NCI-H187 (cell line): ENCODE measurements at regions not wholly inside any gene's neighbourhood (a gene's known extent, or its start where the extent isn't known, plus 50 kb on each side); places are given as distances from the start of the nearest gene placed in this dataset.

Experiments
- DNase-seq, 2 experiments: peaks; one replicate each; lab custom pipeline; 2025; lab: John Stamatoyannopoulos, UW

DNA sequence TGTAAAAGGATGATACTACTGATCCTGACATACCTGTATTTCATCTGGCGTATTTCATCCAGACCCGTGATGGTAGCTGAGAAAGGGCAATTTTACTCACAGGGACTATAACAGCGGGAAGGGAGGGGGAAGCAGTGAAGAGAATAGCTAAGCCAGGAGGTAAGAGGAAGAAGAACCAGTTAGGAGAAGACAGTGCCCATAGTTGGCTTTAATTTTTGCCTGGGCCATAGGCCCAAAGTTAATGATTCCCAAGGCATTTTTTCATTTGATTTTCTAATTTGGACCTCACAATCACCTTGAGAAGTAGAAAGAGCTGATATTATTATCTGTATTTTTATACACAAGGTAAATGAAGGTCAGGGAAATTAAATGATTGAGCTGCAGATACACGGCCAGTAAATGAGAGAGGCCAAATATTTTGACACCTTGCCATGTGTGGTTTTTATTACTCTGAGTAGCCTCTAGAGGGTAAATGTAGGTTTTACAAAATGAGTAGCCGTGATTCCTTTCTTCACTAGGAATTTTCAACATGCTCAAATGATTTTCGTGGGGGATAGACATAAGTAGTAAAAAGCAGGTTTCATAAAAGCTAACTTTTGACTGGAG is 382.2 kb downstream of the FUT8 start:
- DNase-seq = no peak

GRCh38 chr14:65798216-65798615 is 385.7 kb downstream of the FUT8 start:
- no peak for DNase-seq

GRCh38 chr14:65800694-65801093 is 388.2 kb downstream of the FUT8 start:
- DNase-seq = no peak

GRCh38 chr14:65802196-65802595 is 389.7 kb downstream of the FUT8 start:
- DNase-seq = no peak

DNA sequence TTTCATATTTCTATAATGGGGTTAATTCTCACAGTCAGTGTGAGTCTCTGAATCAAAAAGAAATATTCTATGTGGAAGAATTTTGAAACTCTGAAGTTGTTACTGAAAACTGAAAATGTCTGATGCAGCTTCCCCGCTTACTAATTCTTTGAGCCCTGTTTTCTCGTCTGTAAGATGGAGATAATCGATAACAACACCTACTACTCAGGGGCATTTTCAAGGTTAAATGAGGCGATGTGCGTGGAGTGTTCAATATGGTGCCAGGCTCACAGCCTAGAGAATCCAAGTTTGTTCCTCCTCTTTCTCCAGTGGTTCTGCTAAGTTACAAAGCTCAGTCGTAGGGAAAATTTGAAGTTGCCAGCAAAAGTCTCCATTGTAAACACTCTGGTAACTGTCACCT is 391.4 kb downstream of the FUT8 start:
- DNase-seq = no peak

DNA sequence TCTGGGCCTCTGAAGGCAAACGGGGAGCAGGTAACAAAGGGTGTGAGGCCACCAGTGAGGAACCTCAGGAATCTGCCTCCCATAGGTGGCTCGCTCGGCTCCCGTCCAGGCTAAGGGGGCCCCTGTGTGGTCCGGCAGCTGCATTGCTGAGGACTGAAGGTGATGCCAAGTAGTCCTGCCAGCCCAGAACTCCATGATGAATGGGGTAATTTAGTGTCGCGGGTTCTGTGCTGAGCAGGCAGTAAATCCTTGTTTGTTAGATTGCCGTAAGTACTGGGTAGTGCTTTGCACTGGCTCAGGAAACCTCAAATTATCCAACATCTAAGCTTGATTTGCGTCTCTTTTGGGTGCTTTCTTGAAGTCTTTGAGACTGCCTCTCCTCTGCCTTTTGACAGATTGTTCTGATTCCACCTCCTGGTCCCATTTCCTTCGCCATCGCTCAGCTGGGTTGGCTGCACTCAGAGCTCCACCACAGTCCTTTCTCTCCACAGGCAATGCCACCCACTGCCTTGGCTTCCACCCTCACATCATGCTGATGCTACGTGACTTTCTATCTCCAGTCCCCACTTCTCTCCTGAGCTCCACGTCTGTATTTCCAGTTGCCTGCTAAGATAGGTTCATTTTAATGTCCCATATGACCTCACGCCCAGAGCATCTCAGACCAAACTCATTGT is 392.0 kb downstream of the FUT8 start:
- DNase-seq = no peak

- DNase-seq = no peak
These were observed 392.6 kb downstream of the FUT8 start for GRCh38 chr14:65805113-65805473.

GRCh38 chr14:65808390-65808789 is 395.9 kb downstream of the FUT8 start:
- no peak for DNase-seq

DNA sequence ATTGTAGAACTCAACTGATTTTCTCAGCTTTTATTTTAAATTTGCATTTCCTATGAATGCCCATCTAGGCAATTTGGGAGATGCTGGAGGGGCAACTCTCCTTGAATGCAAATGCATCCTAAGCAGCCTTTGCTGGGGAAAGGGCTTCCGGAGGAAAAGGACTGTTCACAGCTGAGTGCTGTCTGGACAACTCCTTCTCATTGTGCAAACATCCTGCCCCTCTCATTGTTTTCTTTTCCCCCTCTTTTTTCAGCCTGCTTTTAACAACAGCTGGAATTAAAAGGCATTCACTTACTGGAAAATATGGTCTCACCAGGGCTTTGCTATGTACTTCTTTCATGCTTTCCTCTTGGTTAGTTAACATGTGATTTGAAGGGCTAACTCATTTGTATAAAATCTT is 397.8 kb downstream of the FUT8 start:
- no peak for DNase-seq

GRCh38 chr14:65813760-65814384 is 401.3 kb downstream of the FUT8 start:
- DNase-seq = no peak

DNA sequence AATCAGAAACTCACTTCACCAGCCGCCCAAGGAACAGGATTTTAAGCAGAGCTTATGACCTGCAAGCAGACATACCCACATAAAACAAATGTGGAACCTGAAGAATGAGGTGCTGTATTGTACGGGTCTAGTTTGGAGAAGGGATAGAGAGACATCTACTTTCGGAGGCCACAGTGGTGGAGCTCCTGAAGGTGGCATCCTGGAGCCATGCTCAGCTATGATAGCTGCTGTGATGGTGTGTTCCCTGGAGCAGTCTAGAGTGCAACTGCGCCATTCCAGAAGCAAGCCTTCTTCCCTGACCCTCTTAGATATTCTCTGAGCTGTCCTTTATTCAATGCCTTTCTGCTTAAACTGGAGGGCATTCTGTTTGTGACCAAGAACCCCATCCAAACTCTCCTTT is 402.6 kb downstream of the FUT8 start:
- no peak for DNase-seq

DNA sequence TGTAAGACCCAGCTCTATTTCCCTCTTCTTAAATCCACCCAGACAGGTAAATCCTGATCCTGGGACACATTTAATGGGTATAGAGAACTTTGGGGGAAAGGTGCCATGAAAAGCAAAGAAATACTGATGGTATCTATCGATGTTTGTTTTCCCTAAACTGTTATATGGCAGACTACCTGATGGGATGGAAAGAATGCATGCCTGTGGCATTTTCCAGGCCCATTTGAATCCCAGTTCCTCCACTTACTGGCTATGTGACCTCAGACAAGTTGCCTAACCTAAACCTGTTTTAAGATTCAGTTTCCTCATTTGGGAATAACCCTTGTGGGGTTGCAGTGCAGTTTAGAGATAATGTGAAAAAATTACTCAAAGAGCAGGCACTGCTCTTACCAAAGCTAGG is 404.5 kb downstream of the FUT8 start:
- DNase-seq = no peak

DNA sequence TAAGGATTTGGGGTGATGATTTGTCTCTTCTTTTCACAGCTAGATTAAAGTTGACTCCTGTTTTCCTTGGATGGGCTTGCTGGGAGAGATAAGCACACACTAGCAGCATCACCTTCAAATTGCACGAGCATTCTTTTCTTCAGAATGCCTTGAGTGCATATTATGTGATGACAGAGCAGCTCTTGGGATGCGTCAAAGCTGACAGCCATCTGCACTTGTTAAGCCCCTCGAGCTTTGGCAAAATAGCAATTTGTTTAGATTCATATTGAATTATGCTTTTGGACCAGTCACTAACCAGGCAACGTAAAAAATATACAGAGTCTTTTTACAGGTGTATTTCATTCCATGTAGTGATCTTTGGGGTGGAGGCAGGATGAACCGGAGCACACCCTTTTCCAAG is 407.0 kb downstream of the FUT8 start:
- no peak for DNase-seq

- DNase-seq = no peak
These were observed 408.8 kb downstream of the FUT8 start for GRCh38 chr14:65821224-65821753.

DNA sequence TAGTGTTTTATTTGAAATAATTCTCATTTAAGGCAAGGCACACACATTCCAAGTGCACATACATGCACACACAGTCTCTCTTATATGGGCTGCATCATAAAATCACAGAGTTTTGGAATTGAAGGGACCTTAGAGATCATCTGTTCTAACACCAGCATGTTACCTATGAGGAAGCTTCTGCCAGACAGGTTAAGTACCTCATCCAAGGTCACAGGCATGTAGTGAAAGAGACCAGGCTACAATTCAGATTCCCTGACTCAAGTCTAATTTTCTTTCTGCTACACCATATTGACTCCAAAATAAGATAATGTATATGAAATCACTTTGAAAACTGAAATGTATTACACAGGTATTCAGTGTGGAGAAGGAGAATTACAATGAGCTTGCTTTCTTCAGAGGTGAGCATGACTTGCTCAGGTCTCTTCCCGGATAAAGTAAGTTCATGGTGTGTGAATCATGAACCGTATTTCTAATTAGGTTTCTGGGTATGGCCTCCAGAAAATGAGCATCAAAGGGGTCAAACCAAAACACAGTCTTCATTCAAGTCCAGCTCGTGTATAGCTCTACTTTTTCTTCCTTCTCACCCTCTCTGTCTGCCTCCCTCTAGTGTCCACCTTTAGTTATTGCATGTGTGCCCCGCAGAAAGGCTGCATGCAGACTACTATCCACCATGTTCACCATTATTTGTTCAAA is 411.9 kb downstream of the FUT8 start:
- peak in 1 of 2 experiments; percentile 44 for DNase-seq

GRCh38 chr14:65824978-65825299 is 412.4 kb downstream of the FUT8 start:
- no peak for DNase-seq

- DNase-seq = no peak
These were observed 414.4 kb downstream of the FUT8 start for GRCh38 chr14:65826946-65827345.

DNA sequence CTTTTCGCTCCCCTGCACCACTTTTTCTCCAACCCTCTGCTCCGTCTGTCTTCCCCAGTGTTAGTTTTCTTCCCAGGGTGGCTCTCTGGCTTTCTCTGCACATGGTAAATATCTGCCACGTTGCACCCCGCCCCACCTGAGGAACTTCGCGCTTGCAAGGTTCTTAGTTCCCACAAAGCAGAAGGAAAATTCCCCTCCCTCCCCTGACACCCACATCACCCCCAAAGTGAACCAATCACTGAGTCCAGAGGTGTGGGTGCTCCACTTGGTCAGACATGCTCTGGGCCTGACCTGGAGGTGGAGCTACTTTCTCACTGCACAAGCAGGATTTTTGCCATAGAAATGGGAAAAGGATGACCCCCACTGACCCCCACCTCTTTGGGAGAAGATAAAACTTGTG is 415.0 kb downstream of the FUT8 start:
- DNase-seq = no peak

GRCh38 chr14:65828396-65828795 is 415.9 kb downstream of the FUT8 start:
- no peak for DNase-seq

DNA sequence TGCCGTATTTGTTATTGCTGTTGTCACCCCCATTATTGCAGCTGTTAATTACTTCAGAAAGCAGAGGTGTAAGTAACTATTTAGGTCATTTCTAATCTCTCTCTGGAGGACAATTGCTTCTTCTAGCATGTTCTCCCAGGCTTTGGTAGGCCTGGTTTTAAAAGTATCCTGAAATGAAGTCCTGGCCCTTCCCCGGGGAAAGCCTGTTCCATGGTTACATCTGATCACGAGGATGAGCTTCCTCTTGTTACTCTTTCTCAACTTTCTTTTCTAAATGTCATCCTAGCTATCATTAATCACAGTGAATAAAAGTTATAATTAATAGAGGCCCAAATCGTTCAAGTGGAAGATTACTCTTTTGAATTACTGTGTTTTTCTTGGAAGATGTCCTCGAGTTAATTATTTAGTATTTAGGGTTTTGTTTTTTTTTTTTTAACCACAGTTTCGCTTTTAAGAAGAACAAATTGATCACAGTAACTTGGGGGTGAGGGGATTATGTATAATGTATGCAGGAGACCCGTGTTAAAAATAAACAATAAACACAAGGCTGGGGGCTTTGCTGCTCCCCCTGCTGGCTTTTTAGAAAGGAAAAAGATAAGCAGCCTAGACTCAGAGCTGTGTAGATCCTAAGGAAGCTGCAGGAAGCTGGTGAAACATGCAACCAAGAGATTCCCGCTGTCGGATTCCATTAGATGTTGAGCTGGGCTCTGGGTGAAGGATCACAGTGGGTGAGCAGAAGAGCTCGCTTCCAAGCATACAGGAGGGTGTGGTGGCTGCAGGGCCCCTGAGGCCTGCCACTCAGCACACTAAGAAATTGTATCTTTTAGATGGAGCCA is 420.1 kb downstream of the FUT8 start:
- no peak for DNase-seq

DNA sequence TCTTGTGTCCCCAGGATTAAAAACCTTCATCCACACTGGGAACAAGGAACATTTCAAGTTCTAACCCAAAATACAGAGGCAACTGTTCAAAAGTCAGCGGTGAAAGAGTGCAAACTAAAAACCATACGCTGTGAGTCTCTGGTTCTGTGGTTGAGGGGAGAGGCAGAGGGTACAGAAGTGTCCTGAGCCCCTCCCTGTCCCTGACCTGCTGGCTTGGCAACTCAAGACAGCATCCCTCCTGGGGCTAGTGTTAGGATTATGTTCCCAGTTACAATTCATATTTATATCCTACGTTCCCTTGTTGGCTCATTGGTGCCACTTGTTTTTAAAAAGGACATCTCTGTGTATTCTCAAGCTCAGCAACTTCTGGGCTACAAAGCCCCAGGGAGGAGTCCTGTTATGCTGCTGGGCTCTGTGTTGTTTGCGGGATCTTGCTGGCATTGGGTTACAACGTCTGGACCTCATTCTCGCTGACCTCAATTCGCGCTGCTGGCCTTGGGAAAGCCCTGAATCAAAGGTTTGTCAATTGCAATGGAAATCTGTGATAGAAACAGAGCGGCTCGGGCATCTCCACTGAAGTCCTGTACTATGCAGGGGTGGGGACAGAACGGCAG is 420.8 kb downstream of the FUT8 start:
- no peak for DNase-seq

DNA sequence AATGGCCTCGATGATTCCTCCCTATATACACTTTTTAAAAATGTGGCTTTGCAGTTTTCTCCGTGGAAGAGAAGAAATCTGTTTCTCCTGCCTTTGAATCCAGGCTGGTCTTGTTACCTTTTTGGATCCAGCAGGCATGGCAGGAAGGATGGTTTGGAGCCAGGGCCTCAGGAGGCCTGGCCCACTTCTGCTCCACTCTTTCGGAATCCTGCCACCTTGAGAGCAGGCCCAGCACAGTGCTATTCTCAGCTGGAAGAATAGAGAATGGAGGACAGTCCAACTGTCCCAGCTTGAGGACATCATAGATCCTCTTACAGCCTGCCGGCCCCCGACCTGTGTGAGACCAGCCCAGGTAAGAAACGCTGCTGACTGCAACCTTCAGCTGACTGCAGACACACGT is 421.5 kb downstream of the FUT8 start:
- no peak for DNase-seq
